Keratinocyte (primary cell): ENCODE measurements at regions not wholly inside any gene's neighbourhood (a gene's known extent, or its start where the extent isn't known, plus 50 kb on each side); places are given as distances from the start of the nearest gene placed in this dataset.

ENCODE experiments used
- DNase-seq: peaks from one replicate; pipeline ENCODE4 v3.0.0-alpha.2; 2011; ENCODE audit warnings: low read depth, missing footprints, low spot score
- FAIRE-seq: peaks from 2 replicates; lab custom pipeline; 2011; peaks lifted over from hg19 to GRCh38; lab: Jason Lieb, UNC
- H2AFZ ChIP-seq: 2 replicates; pipeline ENCODE4 v1.6.0; 2012; ENCODE audit warnings: low read length, control low read depth, inconsistent platforms; ENCODE audit not compliant: control insufficient read depth
- H3K27ac ChIP-seq: 2 replicates; pipeline ENCODE4 v1.5.1; 2011; ENCODE audit warnings: low read length; ENCODE audit not compliant: control insufficient read depth, insufficient read depth
- H3K27me3 ChIP-seq: 3 replicates; pipeline ENCODE4 v1.6.0; 2011; ENCODE audit warnings: low read length; ENCODE audit not compliant: control insufficient read depth, insufficient read depth; ENCODE audit errors: extremely low read depth
- H3K36me3 ChIP-seq, 2 experiments: 2 replicates in 1 of 2; 3 replicates in 1 of 2; pipeline ENCODE4 v1.5.1; 2011; ENCODE audit warnings: low read length in 2 of 2, mild to moderate bottlenecking in 1 of 2; ENCODE audit not compliant: control insufficient read depth in 2 of 2, insufficient read depth in 2 of 2; ENCODE audit errors: extremely low read depth in 1 of 2
- H3K4me1 ChIP-seq: 3 replicates; pipeline ENCODE4 v1.5.1; 2011; ENCODE audit warnings: low read length; ENCODE audit not compliant: control insufficient read depth, insufficient read depth; ENCODE audit errors: extremely low read depth
- H3K4me2 ChIP-seq: 3 replicates; pipeline ENCODE4 v1.6.0; 2011; ENCODE audit warnings: low read depth, low read length; ENCODE audit not compliant: control insufficient read depth, insufficient read depth; ENCODE audit errors: extremely low read depth
- H3K4me3 ChIP-seq, 3 experiments: fragments of 200-600 bp in 1 of 3; sonication (generic) in 1 of 3; 2 replicates in 2 of 3; 3 replicates in 1 of 3; pipeline ENCODE4 v1.5.1; 2011 to 2016; ENCODE audit warnings: low read length in 3 of 3, mild to moderate bottlenecking in 3 of 3, control low read depth in 2 of 3, inconsistent platforms in 1 of 3, low read depth in 1 of 3, mixed read lengths in 1 of 3, mixed run types in 1 of 3, moderate library complexity in 1 of 3; ENCODE audit not compliant: control insufficient read depth in 2 of 3, insufficient read depth in 2 of 3; ENCODE audit errors: extremely low read depth in 1 of 3
- H3K79me2 ChIP-seq: 2 replicates; pipeline ENCODE4 v1.6.0; 2012; ENCODE audit warnings: low read length; ENCODE audit not compliant: control insufficient read depth, insufficient read depth
- H3K9ac ChIP-seq: 3 replicates; pipeline ENCODE4 v1.6.0; 2011; ENCODE audit warnings: low read length; ENCODE audit not compliant: control insufficient read depth, insufficient read depth; ENCODE audit errors: extremely low read depth
- H3K9me1 ChIP-seq: 3 replicates; pipeline ENCODE4 v1.6.0; 2011; ENCODE audit warnings: low read length; ENCODE audit not compliant: control insufficient read depth, insufficient read depth; ENCODE audit errors: extremely low read depth
- H3K9me3 ChIP-seq: 2 replicates; pipeline ENCODE4 v1.5.1; 2012; ENCODE audit warnings: low read depth, low read length; ENCODE audit not compliant: control insufficient read depth
- H4K20me1 ChIP-seq: 3 replicates; pipeline ENCODE4 v1.6.0; 2011; ENCODE audit warnings: low read length; ENCODE audit not compliant: control insufficient read depth, insufficient read depth; ENCODE audit errors: extremely low read depth
- CTCF ChIP-seq, 3 experiments: IDR thresholded peaks in 1 of 3; conservative IDR thresholded peaks in 1 of 3; optimal IDR thresholded peaks in 1 of 3; 2 replicates in 2 of 3; 3 replicates in 1 of 3; pipeline versions ENCODE3 to v1.5.1; 2011; ENCODE audit warnings: low read length in 3 of 3, mild to moderate bottlenecking in 3 of 3, moderate library complexity in 2 of 3, control low read depth in 1 of 3, inconsistent platforms in 1 of 3; ENCODE audit not compliant: insufficient read depth in 2 of 3; ENCODE audit errors: extremely low read depth in 1 of 3
- EZH2 ChIP-seq: IDR thresholded peaks from one replicate; pipeline ENCODE4 v1.6.1; 2012; ENCODE audit warnings: inconsistent platforms, mild to moderate bottlenecking, low read length, moderate library complexity
- dilution Hi-C: fragments of 300-500 bp; cut with MboI; formaldehyde crosslinking; loops from one replicate; pipeline ENCODE4 v1.7.0; 2020; ENCODE audit warnings: low sequenced_read_pairs; ENCODE audit not compliant: extremely low pct_ligation_motif_present

GRCh38 chr6:62480544-62480943, 194.5 kb upstream of the KHDRBS2 start:
- DNase-seq, result no peak
- Histone ChIP-seq H3K9me3 (no peaks in the 10 kb centered on the region), H3K27ac (no peak overlapping the region), H3K36me3 (no peaks in the 10 kb centered on the region), H3K4me2 (no peak overlapping the region), H3K4me1 (no peaks in the 10 kb centered on the region), H3K79me2 (no peaks in the 10 kb centered on the region), H3K27me3 (no peaks in the 10 kb centered on the region), H2AFZ (no peak overlapping the region), H4K20me1 (no peaks in the 10 kb centered on the region), H3K9me1 (no peaks in the 10 kb centered on the region), H3K4me3 (no peak overlapping the region), H3K9ac (no peak overlapping the region)
- TF ChIP-seq CTCF (optimal IDR thresholded peaks at IDR 0.05 in 1 of 3, IDR thresholded peaks at IDR 0.05 in 1 of 3, conservative IDR thresholded peaks at IDR 0.05 in 1 of 3; ENCODE audit: extremely low read depth in 1 of 3, insufficient read depth in 2 of 3, low read length in 3 of 3) (no peak), EZH2 (no peak)
- FAIRE-seq, result no peak
- dilution Hi-C loops, result no loop called here

- Histone ChIP-seq H3K9me3 (no peaks in the 10 kb centered on the region), H3K27me3 (no peaks in the 10 kb centered on the region), H3K4me2 (no peak overlapping the region), H3K79me2 (no peaks in the 10 kb centered on the region), H3K27ac (no peak overlapping the region), H3K9me1 (no peaks in the 10 kb centered on the region), H3K9ac (no peak overlapping the region), H3K36me3 (no peaks in the 10 kb centered on the region), H3K4me1 (no peaks in the 10 kb centered on the region), H2AFZ (no peak overlapping the region), H3K4me3 (no peak overlapping the region), H4K20me1 (no peaks in the 10 kb centered on the region)
- DNase-seq (no peak), FAIRE-seq (no peak)
- dilution Hi-C loops, result no loop called here
- TF ChIP-seq CTCF (optimal IDR thresholded peaks at IDR 0.05 in 1 of 3, IDR thresholded peaks at IDR 0.05 in 1 of 3, conservative IDR thresholded peaks at IDR 0.05 in 1 of 3; ENCODE audit: extremely low read depth in 1 of 3, insufficient read depth in 2 of 3, low read length in 3 of 3), result no peak
- no peak for TF ChIP-seq EZH2
These were observed 193.7 kb upstream of the KHDRBS2 start for GRCh38 chr6:62479697-62480220.
